ENCODE measurements at regions not wholly inside any gene's neighbourhood (a gene's known extent, or its start where the extent isn't known, plus 50 kb on each side); places are given as distances from the start of the nearest gene placed in this dataset.

GRCh38 chr4:67101612-67102011, 443.7 kb downstream of the CENPC start (continued):
- TF ChIP-seq PBX3 (IDR thresholded peaks at IDR 0.05): no peak
- TF ChIP-seq USF2 (IDR thresholded peaks at IDR 0.05; ENCODE audit: borderline replicate concordance, low read depth, low read length): no peak
- no peak for TF ChIP-seq MXI1 (IDR thresholded peaks at IDR 0.05; ENCODE audit: low read depth, low read length)
- no peak for TF ChIP-seq FOXM1 (IDR thresholded peaks at IDR 0.05; ENCODE audit: low read depth)
- no peak for TF ChIP-seq ZBTB33 (IDR thresholded peaks at IDR 0.05; ENCODE audit: borderline replicate concordance, low read depth)
- TF ChIP-seq MEF2A (IDR thresholded peaks at IDR 0.05; ENCODE audit: borderline replicate concordance, low read depth): no peak
- no peak for TF ChIP-seq SMC3 (IDR thresholded peaks at IDR 0.05; ENCODE audit: low read depth, low read length)
- TF ChIP-seq CHD2 (IDR thresholded peaks at IDR 0.05; ENCODE audit: low read length, partially characterized antibody): no peak
- TF ChIP-seq TAF1 (IDR thresholded peaks at IDR 0.05; ENCODE audit: borderline replicate concordance, low read depth, low read length): no peak
- TF ChIP-seq EZH2phosphoT487 (IDR thresholded peaks at IDR 0.05; ENCODE audit: borderline replicate concordance, low read depth): no peak
- TF ChIP-seq GABPA (IDR thresholded peaks at IDR 0.05; ENCODE audit: low read depth): no peak

GRCh38 chr4:67092351-67092750, 453.0 kb downstream of the CENPC start:
- Histone ChIP-seq H3K27me3 (ENCODE audit: insufficient read depth) (no peaks in the 10 kb centered on the region), H3K36me3 (replicated peaks in 1 of 2; ENCODE audit: control insufficient read depth in 1 of 2, insufficient read depth in 2 of 2, low read length in 1 of 2) (no peaks in the 10 kb centered on the region), H3F3A (replicated peaks; ENCODE audit: insufficient read depth) (no peaks in the 10 kb centered on the region), H3K9me3 (no peaks in the 10 kb centered on the region), H4K20me1 (ENCODE audit: insufficient read depth) (no peaks in the 10 kb centered on the region), H3K4me2 (no peak overlapping the region), H3K79me2 (ENCODE audit: insufficient read depth) (no peaks in the 10 kb centered on the region), H2AFZ (ENCODE audit: low read depth) (no peak overlapping the region), H3K4me1 (ENCODE audit: control insufficient read depth in 1 of 2, insufficient read depth in 2 of 2, low read depth in 1 of 2, low read length in 1 of 2) (no peaks in the 10 kb centered on the region), H3K27ac (ENCODE audit: low read depth in 2 of 2, low read length in 1 of 2) (no peak overlapping the region), H3K9me2 (no peaks in the 10 kb centered on the region), H3K4me3 (ENCODE audit: low read depth in 2 of 2, low read length in 1 of 2) (no peak overlapping the region), H3K9ac (no peak overlapping the region)
- ChIA-PET CTCF (no interaction called here), POLR2A (no interaction called here)
- DNase-seq: no peak
- 0% methylated on average over 4 of the region's 4 CpGs for WGBS (ENCODE audit: low lambda C conversion rate)
- TF ChIP-seq SIN3A (IDR thresholded peaks at IDR 0.05; ENCODE audit: borderline replicate concordance, low read depth, low read length) (no peak), MAX (IDR thresholded peaks at IDR 0.05; ENCODE audit: low read depth) (no peak), YY1 (IDR thresholded peaks at IDR 0.05; ENCODE audit: low read depth) (no peak), NFIC (IDR thresholded peaks at IDR 0.05; ENCODE audit: borderline replicate concordance) (no peak), POLR2AphosphoS5 (IDR thresholded peaks at IDR 0.05; ENCODE audit: low read depth, low read length) (no peak), CHD2 (IDR thresholded peaks at IDR 0.05; ENCODE audit: low read length, partially characterized antibody) (no peak), USF2 (IDR thresholded peaks at IDR 0.05; ENCODE audit: borderline replicate concordance, low read depth, low read length) (no peak), REST (IDR thresholded peaks at IDR 0.05; ENCODE audit: low read depth, low read length) (no peak), FOXJ3 (CRISPR knock-in tag; IDR thresholded peaks at IDR 0.05) (no peak), FOXM1 (IDR thresholded peaks at IDR 0.05; ENCODE audit: low read depth) (no peak), TEAD4 (IDR thresholded peaks at IDR 0.05; ENCODE audit: borderline replicate concordance, insufficient read depth) (no peak), GATA2 (CRISPR knock-in tag; IDR thresholded peaks at IDR 0.05) (no peak), FOSL2 (IDR thresholded peaks at IDR 0.05; ENCODE audit: borderline replicate concordance, low read depth) (no peak), GABPA (IDR thresholded peaks at IDR 0.05; ENCODE audit: low read depth) (no peak), TAF1 (IDR thresholded peaks at IDR 0.05; ENCODE audit: borderline replicate concordance, low read depth, low read length) (no peak), MXI1 (IDR thresholded peaks at IDR 0.05; ENCODE audit: low read depth, low read length) (no peak), PBX3 (IDR thresholded peaks at IDR 0.05) (no peak)

Data from SK-N-SH (cell line).